Hematopoietic multipotent progenitor cell treated with erythropoietin and hydrocortisone succinate and interleukin-3 and kit ligand, for 8 days (in vitro differentiated cells): ENCODE measurements at regions not wholly inside any gene's neighbourhood (a gene's known extent, or its start where the extent isn't known, plus 50 kb on each side); places are given as distances from the start of the nearest gene placed in this dataset.
A peak's percentile ranks its signal among the peaks of the same experiment; 100 is the strongest.
"Not testable (repeated sequence)": the region's sequence is repeated elsewhere in the genome, so short reads cannot be mapped to it uniquely, and the experiment has no call there.

Experiments used
- DNase-seq: peaks from one replicate; pipeline ENCODE4 v3.0.0-alpha.2; 2015

DNA sequence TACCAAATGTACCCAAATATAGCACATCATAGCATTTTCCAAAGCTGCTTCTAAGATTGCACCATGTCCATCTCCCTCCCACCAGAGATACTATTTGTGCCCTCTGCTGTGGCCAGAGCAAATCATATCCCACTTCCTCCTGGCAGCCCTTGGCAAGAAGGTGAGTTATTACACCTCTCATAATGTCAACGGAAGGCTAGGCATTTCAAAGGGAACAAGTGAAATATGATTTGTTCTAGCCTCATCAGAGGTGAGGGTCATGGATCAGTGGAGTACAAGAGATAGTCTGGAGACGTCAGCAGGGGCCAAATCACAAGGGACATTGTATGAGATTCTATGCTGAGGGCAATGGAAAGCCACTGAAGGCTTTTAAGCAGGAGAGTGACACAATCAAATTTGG lies 90.2 kb upstream of the BCAR3 start:
- no peak for DNase-seq

- peak; percentile 9 for DNase-seq
These were observed 89.0 kb upstream of the BCAR3 start for GRCh38 chr1:93770640-93771039.

DNA sequence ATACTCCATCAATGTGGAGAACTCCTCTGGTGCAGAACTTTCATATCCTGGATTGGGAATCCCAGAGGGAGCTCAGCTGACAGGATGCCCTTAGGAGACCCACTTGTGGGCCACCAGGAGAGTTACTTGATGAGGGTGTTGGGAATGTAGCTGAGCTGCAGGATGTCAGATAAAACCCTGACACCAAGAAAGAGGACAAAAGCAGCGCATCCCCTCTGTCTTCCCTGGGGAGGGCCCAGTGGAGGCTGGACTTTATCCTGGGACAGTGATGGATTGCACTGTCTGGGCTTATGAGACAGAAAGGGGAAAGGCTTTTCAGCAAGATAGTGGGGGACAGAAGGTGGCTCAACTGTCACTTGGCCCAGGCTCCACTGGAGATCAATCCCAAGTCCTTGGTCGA lies 88.1 kb upstream of the BCAR3 start:
- no peak for DNase-seq

DNA sequence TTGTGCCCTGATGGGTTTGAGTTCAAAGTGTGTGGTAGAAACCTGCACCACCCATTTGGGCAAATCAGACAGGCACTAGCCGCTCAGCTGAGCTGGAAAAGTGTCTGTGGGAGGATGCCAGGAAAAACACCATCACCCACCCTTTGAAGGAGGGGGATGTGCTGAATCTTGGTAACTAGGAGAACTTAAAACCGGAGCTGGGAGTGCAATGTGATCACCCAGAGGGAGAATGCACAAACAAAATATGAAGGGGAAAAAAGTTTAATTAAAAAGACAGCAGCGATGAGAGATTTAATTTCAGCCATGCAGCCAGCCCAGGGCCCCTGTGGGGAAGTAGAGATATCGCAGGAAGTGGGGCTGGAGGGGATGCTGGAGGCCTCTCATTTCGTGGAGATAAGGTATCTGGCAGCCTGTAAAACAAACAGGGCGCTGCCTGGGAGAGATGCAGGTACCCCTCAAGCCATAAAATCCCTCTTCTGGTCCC lies 86.8 kb upstream of the BCAR3 start:
- DNase-seq, result no peak

- DNase-seq, result no peak
These were observed 84.8 kb upstream of the BCAR3 start for GRCh38 chr1:93766451-93766850.

GRCh38 chr1:93765099-93765498 lies 83.5 kb upstream of the BCAR3 start:
- no peak for DNase-seq

GRCh38 chr1:93764366-93764750 lies 82.7 kb upstream of the BCAR3 start:
- DNase-seq, result no peak

- no peak for DNase-seq
These were observed 82.2 kb upstream of the BCAR3 start for GRCh38 chr1:93763704-93764365.

- DNase-seq, result peak; percentile 13
These were observed 77.3 kb upstream of the BCAR3 start for GRCh38 chr1:93758842-93759515.

DNA sequence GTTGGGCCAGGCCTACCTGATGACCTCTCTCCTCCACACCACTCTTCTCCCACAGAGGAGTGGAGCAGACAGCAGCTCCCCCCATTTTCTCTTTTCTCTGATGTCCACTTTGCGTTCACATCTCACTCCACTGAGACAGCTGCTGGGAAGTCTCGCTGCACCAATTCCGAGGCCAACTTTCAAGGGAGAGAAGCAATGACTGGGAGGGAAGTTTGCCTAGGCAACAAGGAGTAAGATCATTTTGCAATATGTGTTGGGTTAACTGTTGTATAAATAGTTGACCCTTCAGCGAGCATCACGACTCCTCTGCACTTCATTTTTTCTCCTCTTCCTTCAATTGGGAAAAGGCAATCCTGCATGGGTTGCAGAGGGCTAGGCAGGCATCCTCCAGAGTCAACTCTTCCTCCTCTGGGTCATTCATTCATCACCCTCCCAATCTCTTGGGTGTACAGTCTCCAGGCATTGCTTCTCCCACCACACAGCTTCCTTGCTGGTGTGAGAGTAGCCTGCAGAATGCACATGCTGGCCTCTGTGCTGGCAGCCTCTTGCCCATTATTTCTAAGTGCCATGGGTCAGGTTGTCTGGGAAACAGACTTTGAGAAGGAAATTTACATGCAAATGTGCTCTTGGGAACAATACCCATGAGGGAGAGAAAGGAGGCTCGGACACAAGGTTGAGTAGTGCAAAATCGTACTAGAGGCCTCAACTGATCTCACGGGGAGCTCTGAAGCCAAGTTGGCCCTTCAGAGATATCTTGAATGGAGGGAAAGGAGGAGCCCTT lies 75.8 kb upstream of the BCAR3 start:
- no peak for DNase-seq

GRCh38 chr1:93756657-93757056 lies 75.0 kb upstream of the BCAR3 start:
- no peak for DNase-seq

- not testable (repeated sequence) for DNase-seq
These were observed 73.6 kb upstream of the BCAR3 start for GRCh38 chr1:93755251-93755715.

- DNase-seq, result peak; percentile 33
These were observed 72.4 kb upstream of the BCAR3 start for GRCh38 chr1:93753791-93754763.

- DNase-seq, result no peak
These were observed 70.0 kb upstream of the BCAR3 start for GRCh38 chr1:93751377-93752250.

DNA sequence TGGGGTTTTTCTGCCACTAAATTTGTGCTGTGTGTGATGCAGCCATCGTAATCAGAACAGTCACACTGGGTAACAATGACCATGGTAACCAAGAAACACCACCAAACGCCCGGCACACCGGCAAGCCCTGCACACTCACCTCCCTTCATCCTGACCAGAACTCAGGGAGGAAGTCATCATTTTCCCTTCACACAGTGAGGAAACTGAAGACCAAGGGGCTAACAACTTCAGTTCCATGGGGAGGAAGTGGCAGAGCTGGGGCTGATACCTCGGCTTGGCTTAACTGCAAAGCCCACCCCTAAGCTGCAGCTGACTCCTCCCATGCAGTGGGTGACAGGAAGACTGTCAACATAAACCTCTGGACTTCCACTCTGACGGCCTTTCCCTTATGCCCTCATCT lies 69.3 kb upstream of the BCAR3 start:
- DNase-seq, result no peak

DNA sequence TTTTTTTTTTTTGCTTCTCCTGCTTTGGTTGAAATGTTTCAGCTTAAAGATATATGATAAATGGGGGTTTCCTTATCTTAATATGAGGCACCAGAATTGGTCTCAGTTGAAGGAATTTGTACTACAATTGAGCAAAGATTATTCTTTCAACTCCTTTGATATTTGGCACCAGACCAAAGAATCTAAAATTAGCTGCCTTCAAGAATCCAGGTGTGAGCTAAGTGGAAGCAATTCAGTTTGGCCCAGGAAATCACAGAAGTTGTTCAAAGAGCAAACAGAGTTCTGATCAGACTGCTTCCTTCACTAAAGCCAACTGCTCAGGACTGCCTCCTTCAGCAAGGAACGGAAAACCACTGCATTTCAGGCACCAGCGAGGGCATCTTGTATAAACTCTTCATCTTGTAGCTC lies 68.3 kb upstream of the BCAR3 start:
- DNase-seq, result no peak

DNA sequence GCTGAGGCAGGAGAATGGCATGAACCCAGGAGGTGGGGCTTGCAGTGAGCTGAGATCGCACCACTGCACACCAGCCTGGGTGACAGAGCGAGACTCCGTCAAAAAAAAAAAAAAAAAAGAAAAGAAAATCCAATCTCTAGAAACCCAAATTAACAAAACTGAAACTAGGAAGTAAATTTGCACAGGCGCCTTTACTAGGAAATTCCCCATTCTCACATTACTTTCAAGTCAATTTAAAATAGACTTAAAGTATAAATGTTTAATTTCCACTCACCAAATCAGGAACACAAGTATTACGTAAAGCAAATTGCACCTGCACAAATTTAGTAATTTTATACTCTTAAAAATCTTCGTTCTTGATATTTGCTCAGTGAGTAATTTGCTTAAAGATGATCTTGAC lies 67.8 kb upstream of the BCAR3 start:
- DNase-seq, result no peak

- no peak for DNase-seq
These were observed 64.6 kb upstream of the BCAR3 start for GRCh38 chr1:93746021-93746812.

- no peak for DNase-seq
These were observed 62.8 kb upstream of the BCAR3 start for GRCh38 chr1:93744299-93744988.

GRCh38 chr1:93743465-93743864 lies 61.8 kb upstream of the BCAR3 start:
- DNase-seq, result no peak
